AG09319 (cell line): ENCODE measurements at regions not wholly inside any gene's neighbourhood (a gene's known extent, or its start where the extent isn't known, plus 50 kb on each side); places are given as distances from the start of the nearest gene placed in this dataset.

Source experiments
- DNase-seq: peaks from one replicate; pipeline ENCODE4 v3.0.0-alpha.2; 2010; ENCODE audit warnings: low read depth; ENCODE audit errors: extremely low read depth
- TF ChIP-seq, protein P1 (sequence below): IDR thresholded peaks from 2 replicates; pipeline ENCODE4 v1.5.1; 2011; ENCODE audit warnings: low read depth, mild to moderate bottlenecking, inconsistent platforms, low read length, moderate library complexity

DNA sequence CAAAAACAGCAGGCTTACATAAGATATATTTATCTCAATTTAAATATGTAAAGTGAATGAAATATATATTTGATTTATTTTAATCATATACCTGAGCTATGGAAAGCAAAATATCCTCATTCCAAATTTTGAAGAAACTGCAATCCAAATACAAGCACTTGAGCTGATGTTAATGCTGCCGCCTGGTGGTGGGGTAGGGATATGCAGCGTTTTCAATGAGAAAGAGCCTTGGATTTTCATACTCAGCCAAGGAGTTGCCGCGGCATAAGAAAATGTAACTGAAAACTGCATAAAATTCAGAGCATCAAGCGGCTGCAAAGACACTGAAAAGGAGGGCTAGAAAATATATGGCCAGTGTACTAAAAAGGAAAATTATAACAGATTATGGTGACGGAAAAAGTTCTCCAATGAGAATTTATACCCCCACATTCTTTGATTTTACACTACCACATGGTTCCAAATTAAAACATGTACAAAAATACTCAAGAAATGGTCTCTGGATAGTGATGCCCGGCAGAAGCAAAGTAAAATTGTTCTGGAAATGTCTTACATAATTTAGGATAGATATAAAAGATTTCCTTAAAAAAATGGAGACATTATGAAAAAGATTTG, 660.3 kb upstream of the PITX2 start:
- DNase-seq, result no peak
- TF ChIP-seq, protein P1, sequence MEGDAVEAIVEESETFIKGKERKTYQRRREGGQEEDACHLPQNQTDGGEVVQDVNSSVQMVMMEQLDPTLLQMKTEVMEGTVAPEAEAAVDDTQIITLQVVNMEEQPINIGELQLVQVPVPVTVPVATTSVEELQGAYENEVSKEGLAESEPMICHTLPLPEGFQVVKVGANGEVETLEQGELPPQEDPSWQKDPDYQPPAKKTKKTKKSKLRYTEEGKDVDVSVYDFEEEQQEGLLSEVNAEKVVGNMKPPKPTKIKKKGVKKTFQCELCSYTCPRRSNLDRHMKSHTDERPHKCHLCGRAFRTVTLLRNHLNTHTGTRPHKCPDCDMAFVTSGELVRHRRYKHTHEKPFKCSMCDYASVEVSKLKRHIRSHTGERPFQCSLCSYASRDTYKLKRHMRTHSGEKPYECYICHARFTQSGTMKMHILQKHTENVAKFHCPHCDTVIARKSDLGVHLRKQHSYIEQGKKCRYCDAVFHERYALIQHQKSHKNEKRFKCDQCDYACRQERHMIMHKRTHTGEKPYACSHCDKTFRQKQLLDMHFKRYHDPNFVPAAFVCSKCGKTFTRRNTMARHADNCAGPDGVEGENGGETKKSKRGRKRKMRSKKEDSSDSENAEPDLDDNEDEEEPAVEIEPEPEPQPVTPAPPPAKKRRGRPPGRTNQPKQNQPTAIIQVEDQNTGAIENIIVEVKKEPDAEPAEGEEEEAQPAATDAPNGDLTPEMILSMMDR, result peak; percentile 86

- DNase-seq, result no peak
Measured at GRCh38 chr4:111296466-111296865, 673.6 kb upstream of the PITX2 start.

DNA sequence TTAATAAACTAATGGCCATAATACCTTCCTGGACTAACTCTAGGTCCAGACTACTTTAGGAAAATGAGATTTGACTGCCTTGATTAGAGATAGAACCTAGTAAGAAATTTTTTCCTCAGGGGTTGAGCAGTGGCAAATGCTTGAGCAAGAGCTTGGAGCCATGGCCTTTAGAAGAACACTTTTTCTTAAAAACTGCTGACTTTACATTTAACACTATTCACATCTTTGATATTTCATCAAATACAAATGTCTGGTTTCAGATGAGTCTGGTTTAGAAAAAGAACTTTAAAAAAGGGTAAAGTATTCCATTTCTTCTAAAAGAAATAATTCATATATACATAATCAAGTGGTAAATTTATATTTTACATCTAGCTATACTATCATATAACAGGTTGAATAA, 680.9 kb upstream of the PITX2 start:
- no peak for DNase-seq
- TF ChIP-seq, protein P1, result no peak

More at GRCh38 chr4:111296466-111296865, 673.6 kb upstream of the PITX2 start:
- TF ChIP-seq, protein P1, result no peak

DNA sequence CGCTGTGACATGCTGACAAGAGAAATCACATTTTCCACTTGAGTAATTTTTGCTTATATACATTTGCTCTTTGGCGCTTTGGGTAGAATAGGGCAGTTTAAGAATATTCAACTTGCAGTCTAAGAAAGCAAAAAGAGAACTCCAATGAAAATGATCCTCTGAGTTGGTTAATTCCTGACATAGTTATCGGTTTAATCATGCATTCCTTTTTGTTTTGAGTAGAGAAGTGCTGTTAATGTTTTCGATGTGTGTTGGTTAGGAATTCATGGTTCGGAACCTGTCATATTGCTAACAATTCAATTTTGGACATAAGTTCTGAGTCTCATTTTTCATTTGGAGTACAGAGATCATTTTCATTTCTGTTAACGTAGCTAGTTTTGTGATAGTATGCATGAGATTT, 700.6 kb upstream of the PITX2 start:
- no peak for DNase-seq
- TF ChIP-seq, protein P1, result no peak

GRCh38 chr4:111323916-111324315, 701.0 kb upstream of the PITX2 start:
- DNase-seq, result no peak

GRCh38 chr4:111326450-111326849, 703.6 kb upstream of the PITX2 start:
- no peak for DNase-seq
- TF ChIP-seq, protein P1, result no peak

More at GRCh38 chr4:111323916-111324315, 701.0 kb upstream of the PITX2 start:
- TF ChIP-seq, protein P1, result no peak

DNA sequence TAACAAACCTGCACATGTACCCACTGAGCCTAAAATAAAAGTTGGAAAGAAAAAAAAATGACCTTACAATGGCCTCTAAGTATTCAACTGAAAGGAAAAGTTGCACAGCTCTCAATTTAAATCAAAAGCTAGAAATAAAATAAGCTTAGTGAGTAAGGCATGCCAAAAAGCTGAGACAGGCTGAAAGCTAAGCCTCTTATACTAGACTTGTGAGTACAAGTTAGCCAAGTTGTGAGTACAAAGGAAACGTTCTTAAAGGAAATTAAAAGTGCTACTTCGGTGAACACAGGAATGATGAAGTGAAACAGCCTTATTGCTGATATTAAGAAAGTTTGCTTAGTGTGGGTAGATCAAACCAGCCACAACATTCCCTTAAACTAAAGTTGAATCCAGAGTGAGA, 707.9 kb upstream of the PITX2 start:
- TF ChIP-seq, protein P1, result no peak

More for the DNA sequence above, 707.9 kb upstream of the PITX2 start:
- DNase-seq, result no peak
